Endothelial cell of umbilical vein (primary cell): ENCODE measurements at regions not wholly inside any gene's neighbourhood (a gene's known extent, or its start where the extent isn't known, plus 50 kb on each side); places are given as distances from the start of the nearest gene placed in this dataset.

Experiments used
- CTCF ChIP-seq, 2 donors: IDR thresholded peaks; 1 replicate in 1 of 2; 2 replicates in 1 of 2; pipeline ENCODE4 v1.5.1; 2011; ENCODE audit warnings: low read length in 2 of 2, mild to moderate bottlenecking in 2 of 2, moderate library complexity in 2 of 2, control low read depth in 1 of 2, inconsistent platforms in 1 of 2, low read depth in 1 of 2; ENCODE audit not compliant: insufficient read depth in 1 of 2; ENCODE audit errors: extremely low read depth in 1 of 2
- EZH2 ChIP-seq: IDR thresholded peaks from 2 replicates; pipeline ENCODE4 v1.6.1; 2012; ENCODE audit warnings: borderline replicate concordance, low read depth, mild to moderate bottlenecking, moderate library complexity, low read length, inconsistent platforms; ENCODE audit not compliant: severe bottlenecking
- MAX ChIP-seq: IDR thresholded peaks from 2 replicates; pipeline ENCODE4 v1.6.1; 2011; ENCODE audit not compliant: insufficient read depth, insufficient read length
- POLR2A ChIP-seq: IDR thresholded peaks from 2 replicates; pipeline ENCODE4 v1.6.1; 2012; ENCODE audit warnings: low read depth, mild to moderate bottlenecking, control low read depth, low read length
- POLR2AphosphoS5 ChIP-seq: IDR thresholded peaks from 2 replicates; pipeline ENCODE4 v1.6.1; 2012; ENCODE audit warnings: low read depth, mild to moderate bottlenecking, control low read depth, low read length, moderate library complexity; ENCODE audit not compliant: insufficient read depth

GRCh38 chr7:142372727-142373126 lies 114.9 kb upstream of the PRSS58 start:
- TF ChIP-seq CTCF (IDR thresholded peaks at IDR 0.05; ENCODE audit: extremely low read depth in 1 of 2, insufficient read depth in 1 of 2, low read depth in 1 of 2, low read length in 2 of 2) (no peak), POLR2AphosphoS5 (no peak), POLR2A (no peak), EZH2 (no peak), MAX (no peak)
